NCI-H2171 treated with DMSO at 0.1 percent for 48 hours (cell line): ENCODE measurements at regions not wholly inside any gene's neighbourhood (a gene's known extent, or its start where the extent isn't known, plus 50 kb on each side); places are given as distances from the start of the nearest gene placed in this dataset.
"Not testable (repeated sequence)": the region's sequence is repeated elsewhere in the genome, so short reads cannot be mapped to it uniquely, and the experiment has no call there.

Source experiments
- DNase-seq: peaks from one replicate; lab custom pipeline; 2025; lab: John Stamatoyannopoulos, UW

DNA sequence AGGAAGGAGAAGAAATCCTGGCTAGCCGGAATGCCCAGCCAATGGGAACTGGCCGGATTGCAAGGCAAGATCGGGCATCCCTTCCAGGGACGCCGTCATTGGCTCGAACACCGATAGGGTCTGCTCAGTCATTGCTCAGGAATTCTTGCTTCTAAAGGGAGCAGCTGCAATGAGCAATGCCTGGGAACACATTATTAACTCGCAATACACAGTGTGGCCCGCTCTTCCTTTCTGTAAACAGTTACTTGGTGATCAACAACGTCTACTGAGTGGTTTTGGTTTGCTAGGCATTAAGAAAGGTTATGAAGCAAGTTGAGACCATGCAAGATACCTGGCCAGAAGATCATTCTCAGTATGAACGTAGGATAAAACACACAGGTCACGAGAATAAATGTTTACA lies 165.4 kb upstream of the CITED2 start:
- DNase-seq: no peak

DNA sequence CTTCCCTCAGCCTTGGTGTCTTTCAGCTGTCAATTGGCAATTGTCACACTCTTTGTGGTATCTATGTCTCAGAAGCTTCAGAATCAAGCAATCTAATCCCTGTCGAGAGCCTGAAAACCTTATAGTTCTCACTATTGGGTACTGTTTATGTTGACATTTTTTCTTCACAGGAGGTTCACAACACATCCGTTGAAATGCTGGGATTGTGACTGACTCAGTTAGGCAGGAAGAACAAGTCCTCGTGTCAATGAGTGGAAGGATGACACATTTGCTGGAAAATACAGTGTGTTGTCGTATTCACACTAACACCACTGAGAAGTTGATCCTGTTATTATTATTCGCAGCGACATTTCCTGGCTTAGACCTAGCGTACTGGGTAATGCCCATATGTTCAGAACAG lies 163.9 kb upstream of the CITED2 start:
- DNase-seq: no peak

GRCh38 chr6:139536751-139537617 lies 162.5 kb upstream of the CITED2 start:
- DNase-seq: no peak

DNA sequence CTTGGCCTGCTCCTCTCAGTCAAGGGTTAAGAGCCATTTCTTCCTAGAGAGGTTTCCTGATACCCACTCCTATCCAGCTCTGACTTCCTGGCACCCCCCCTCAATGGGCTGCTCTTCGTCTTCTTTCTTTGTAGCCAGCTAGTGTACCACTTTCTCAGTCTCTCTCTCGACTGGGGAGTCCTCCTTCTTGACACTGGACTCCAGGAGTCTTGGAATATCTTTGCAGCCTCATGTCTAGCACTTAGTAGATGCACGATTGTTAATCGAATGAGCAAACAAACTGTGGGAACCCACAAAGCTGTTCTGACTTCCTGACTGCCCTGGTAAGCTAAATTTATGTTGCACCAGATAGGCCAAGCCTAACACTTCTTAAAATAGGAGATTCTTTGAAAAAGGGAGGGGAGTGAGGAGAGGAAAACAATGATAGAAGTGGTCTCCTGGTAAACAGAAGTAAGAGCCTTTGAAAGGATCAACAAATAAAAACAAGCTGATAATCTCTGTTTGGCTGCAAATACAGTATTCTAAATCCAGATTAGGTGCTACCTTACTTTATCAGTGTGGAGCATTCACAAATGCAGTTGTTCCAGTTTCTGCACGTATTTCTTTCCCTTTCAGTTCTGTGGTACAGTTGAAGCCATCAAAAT lies 160.1 kb upstream of the CITED2 start:
- no peak for DNase-seq

DNA sequence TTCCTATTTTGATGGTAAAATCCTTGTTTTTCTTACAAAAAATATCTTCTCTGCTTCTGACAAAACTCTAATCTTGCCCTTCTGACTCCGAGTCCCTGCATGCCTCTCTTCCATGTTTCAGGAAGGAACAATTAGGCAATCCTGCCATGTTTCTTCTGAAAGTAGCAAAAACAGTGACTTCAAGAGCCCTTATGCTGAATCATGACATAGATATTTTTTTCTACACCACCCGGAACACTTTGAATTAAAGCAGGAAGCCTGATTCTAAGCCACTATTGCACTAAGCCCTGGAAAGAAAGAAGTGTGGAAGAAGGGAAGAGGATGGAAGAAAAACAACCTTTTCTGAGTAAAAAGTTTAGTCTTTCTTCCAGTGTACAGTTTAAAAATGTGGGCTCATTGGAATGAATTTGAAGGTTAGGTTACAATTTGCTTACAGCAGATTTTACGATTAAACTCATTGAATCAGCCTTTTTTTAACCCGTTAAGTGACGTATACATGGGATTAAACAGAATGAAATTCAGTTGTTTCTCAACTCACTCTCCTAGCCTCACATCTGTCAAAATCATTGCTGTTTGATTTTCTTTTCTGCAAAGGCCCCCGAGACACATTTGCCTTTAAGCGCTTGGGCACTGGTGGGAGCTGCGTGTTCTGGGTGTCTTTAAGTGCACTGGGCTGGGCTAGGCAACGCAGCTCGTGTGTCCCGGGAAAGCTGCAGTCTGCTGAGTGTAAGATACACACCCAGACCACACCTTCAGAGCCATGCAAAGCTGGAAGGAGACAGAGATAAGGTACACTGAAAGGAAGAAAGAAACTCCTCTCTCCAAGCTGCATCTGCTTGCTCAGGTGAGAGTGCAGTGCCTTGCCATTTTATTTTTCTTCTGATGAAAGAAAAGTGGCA lies 159.4 kb upstream of the CITED2 start:
- no peak for DNase-seq

DNA sequence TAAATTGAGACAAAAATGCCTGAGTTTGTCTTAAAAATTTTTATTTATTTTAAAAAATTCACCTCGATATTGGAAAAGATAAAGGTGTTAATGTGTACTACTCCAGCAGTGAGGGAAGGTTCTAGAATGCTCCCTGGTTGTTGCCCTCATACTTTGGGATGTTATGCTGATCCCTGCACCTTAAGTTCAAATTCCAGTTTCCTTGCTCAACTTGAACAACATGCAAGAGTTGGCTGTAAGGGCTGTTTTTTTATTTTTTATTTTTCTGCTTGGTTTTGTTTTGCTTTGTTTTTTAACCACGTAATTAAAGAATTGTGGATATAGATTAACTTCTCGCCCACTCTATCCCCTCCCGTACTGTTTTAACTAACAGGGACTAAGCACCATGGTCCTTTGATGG lies 158.7 kb upstream of the CITED2 start:
- no peak for DNase-seq

DNA sequence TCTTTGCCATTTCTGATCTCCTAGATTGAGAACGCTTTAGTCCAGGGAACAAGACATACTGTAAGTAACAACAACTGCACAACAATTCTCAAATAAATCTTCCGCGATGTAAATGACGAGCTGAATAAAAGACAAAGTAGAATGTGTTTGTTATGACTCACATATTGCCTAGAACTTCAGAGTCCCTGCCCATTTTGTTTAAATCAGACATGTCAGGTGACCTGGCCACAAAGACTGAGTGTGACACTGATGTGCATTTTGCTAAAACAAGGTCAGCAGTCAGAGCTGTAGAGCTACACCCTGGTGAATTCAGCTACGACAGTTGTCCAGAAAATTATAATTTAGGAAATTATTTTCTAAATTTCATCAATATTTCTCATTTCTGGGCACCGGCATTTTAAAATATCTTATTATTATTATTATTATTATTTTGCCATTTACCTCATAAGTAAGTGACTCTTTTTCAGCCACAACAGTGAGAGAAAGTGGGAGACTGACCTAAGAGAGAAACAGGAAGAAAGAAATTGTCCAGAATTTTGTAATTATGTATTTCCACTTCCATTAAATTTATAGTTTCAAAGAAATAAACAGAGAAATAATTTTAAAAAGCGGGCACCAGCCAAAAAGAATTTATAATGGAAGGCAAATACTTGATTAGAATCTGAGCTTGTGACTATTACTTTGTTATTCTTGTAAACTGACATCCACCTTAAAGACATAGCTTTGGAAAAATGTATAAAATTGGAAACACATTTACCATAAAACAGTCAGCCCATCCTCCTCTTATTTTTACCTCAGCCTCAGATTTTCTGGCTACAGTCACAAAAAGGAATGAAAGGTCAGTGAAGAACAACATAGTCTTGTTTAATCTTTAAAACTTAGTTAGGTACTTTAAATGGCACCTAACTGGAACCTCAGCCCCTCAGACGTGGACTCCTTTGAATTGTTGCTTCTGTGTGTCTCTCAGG lies 157.0 kb upstream of the CITED2 start:
- no peak for DNase-seq

- no peak for DNase-seq
Measured at GRCh38 chr6:139530561-139530960, 156.1 kb upstream of the CITED2 start.

DNA sequence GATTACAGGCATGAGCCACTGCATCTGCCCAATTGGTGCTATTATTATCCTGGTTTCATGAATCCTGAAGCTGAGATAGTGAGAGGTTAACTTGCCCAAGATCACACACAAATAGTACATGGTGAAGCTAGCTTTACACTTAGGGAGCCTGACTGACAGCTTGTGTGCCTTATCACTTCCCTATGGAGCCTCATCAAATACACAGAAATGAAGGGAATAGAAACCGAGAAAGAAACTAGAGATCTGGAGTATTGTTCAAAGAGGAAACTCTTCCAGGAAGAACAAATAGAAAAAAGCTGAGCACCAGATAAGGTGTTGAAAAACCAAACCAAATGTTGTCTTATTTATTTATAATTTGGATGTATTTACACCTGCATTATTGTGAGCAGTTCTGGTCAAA lies 155.0 kb upstream of the CITED2 start:
- DNase-seq: no peak

GRCh38 chr6:139528471-139528870 lies 154.0 kb upstream of the CITED2 start:
- DNase-seq: no peak

- DNase-seq: no peak
Measured at GRCh38 chr6:139525415-139525814, 151.0 kb upstream of the CITED2 start.

DNA sequence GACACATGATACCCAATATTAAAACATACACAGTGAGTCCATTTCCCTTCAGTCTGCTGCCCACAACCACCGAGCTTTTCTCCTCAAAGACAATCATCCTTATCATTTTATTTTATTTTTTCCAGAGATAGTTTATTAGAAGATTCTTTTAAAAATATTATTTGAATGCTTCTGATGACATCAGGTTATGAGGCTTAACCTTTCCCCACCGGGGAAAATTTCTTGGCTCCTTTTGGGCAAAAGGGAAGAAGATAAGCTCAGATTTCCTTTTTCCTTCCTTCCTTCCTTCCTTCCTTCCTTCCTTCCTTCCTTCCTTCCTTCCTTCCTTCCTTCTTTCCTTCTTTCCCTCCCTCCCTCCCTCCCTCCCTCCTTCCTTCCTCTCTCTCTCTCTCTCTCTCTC lies 149.5 kb upstream of the CITED2 start:
- DNase-seq: no peak

- no peak for DNase-seq
Measured at GRCh38 chr6:139522511-139523220, 148.2 kb upstream of the CITED2 start.

- DNase-seq: no peak
Measured at GRCh38 chr6:139521338-139521737, 146.9 kb upstream of the CITED2 start.

- DNase-seq: no peak
Measured at GRCh38 chr6:139520321-139520768, 145.9 kb upstream of the CITED2 start.

- no peak for DNase-seq
Measured at GRCh38 chr6:139519571-139520031, 145.2 kb upstream of the CITED2 start.

GRCh38 chr6:139519097-139519496 lies 144.6 kb upstream of the CITED2 start:
- DNase-seq: no peak

- DNase-seq: no peak
Measured at GRCh38 chr6:139518556-139519091, 144.2 kb upstream of the CITED2 start.

GRCh38 chr6:139517998-139518555 lies 143.6 kb upstream of the CITED2 start:
- not testable (repeated sequence) for DNase-seq

DNA sequence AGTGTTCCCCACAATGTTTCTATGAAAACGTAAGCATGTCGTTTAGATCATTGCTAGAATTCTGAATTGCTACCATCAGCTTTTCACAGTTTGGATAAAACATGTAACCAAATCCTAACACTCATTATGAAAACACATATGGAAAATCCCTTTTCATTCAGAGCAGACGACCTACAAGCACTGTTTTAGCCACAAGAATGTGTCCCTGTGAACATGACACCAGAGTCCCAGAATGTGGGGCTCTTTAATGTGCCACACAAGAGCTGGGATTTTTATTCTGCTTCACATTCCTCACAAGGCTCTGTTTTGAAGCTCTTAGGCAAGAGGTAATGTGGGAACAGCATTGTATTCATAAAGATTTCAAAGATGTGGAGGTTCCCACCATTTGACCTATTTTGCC lies 141.1 kb upstream of the CITED2 start:
- DNase-seq: no peak
